NT2/D1 (cell line): ENCODE measurements at regions not wholly inside any gene's neighbourhood (a gene's known extent, or its start where the extent isn't known, plus 50 kb on each side); places are given as distances from the start of the nearest gene placed in this dataset.

Experiments
- SUZ12 ChIP-seq: IDR thresholded peaks from 2 replicates; pipeline ENCODE4 v1.6.1; 2011; ENCODE audit not compliant: insufficient read length, insufficient read depth; ENCODE audit errors: extremely low read depth
- YY1 ChIP-seq: IDR thresholded peaks from 2 replicates; pipeline ENCODE4 v1.6.1; 2011; ENCODE audit not compliant: insufficient read length, insufficient read depth
- ZNF274 ChIP-seq: IDR thresholded peaks from 2 replicates; pipeline ENCODE4 v1.6.1; 2011; ENCODE audit warnings: mild to moderate bottlenecking, low read depth, low read length

DNA sequence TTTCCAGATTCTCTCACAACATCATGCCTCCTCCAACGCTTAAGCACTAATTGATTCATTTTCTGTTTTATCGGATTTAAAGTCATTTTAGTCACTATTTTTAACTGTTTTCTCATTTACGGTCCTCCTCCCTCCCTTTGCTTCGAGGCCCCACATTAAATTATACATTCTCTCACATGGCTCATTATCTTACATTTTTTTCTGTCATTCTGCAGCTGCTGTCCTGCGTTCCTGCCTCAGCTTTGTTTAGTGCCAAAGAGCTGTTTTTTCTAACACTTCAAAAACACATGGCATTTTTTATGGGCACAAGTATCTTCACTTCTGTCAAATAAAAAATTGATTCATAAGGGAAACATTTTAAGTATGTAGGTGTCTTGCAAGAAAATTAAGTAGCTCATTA, 130.1 kb upstream of the FST start:
- TF ChIP-seq YY1 (no peak), ZNF274 (no peak), SUZ12 (no peak)
